HT-29 (cell line): ENCODE measurements at regions not wholly inside any gene's neighbourhood (a gene's known extent, or its start where the extent isn't known, plus 50 kb on each side); places are given as distances from the start of the nearest gene placed in this dataset.
"Not testable (repeated sequence)": the region's sequence is repeated elsewhere in the genome, so short reads cannot be mapped to it uniquely, and the experiment has no call there.

ENCODE experiments used
- DNase-seq: peaks from one replicate; pipeline ENCODE4 v3.0.0-alpha.2; 2015; ENCODE audit warnings: low spot score

- DNase-seq: not testable (repeated sequence)
Observed at GRCh38 chr5:89307141-89307540, 424.2 kb upstream of the MEF2C start.

GRCh38 chr5:89303033-89303480 lies 420.1 kb upstream of the MEF2C start:
- no peak for DNase-seq

GRCh38 chr5:89302102-89302891 lies 419.3 kb upstream of the MEF2C start:
- no peak for DNase-seq

GRCh38 chr5:89301321-89302025 lies 418.5 kb upstream of the MEF2C start:
- no peak for DNase-seq

- no peak for DNase-seq
Observed at GRCh38 chr5:89300426-89300970, 417.5 kb upstream of the MEF2C start.

- DNase-seq: no peak
Observed at GRCh38 chr5:89299998-89300397, 417.0 kb upstream of the MEF2C start.

- no peak for DNase-seq
Observed at GRCh38 chr5:89297066-89297465, 414.1 kb upstream of the MEF2C start.

GRCh38 chr5:89293810-89294209 lies 410.8 kb upstream of the MEF2C start:
- no peak for DNase-seq

- no peak for DNase-seq
Observed at GRCh38 chr5:89292487-89292886, 409.5 kb upstream of the MEF2C start.

- no peak for DNase-seq
Observed at GRCh38 chr5:89289604-89290003, 406.6 kb upstream of the MEF2C start.

- no peak for DNase-seq
Observed at GRCh38 chr5:89287964-89288363, 405.0 kb upstream of the MEF2C start.

GRCh38 chr5:89286320-89286719 lies 403.3 kb upstream of the MEF2C start:
- no peak for DNase-seq

- no peak for DNase-seq
Observed at GRCh38 chr5:89283728-89284493, 400.9 kb upstream of the MEF2C start.

- no peak for DNase-seq
Observed at GRCh38 chr5:89282554-89283510, 399.8 kb upstream of the MEF2C start.

- DNase-seq: no peak
Observed at GRCh38 chr5:89281766-89282553, 399.0 kb upstream of the MEF2C start.

GRCh38 chr5:89281211-89281610 lies 398.2 kb upstream of the MEF2C start:
- no peak for DNase-seq

GRCh38 chr5:89280103-89281037 lies 397.4 kb upstream of the MEF2C start:
- no peak for DNase-seq

GRCh38 chr5:89279391-89280036 lies 396.5 kb upstream of the MEF2C start:
- DNase-seq: no peak
